H1 (cell line): ENCODE measurements at regions not wholly inside any gene's neighbourhood (a gene's known extent, or its start where the extent isn't known, plus 50 kb on each side); places are given as distances from the start of the nearest gene placed in this dataset.

Experiments used
- ASH2L ChIP-seq: fragments of 200-600, 300-600 bp; sonication (generic); IDR thresholded peaks from one replicate; pipeline ENCODE4 v1.7.1; 2017; ENCODE audit warnings: low read length
- BACH1 ChIP-seq: IDR thresholded peaks from 2 replicates; pipeline ENCODE4 v1.6.1; 2012; ENCODE audit warnings: low read length, improper control_type of control experiment
- BRCA1 ChIP-seq: IDR thresholded peaks from 2 replicates; pipeline ENCODE4 v1.6.1; 2012; ENCODE audit warnings: low read depth, low read length, improper control_type of control experiment
- CEBPB ChIP-seq: IDR thresholded peaks from 2 replicates; pipeline ENCODE4 v1.6.1; 2012; ENCODE audit warnings: low read depth, low read length
- HDAC6 ChIP-seq: IDR thresholded peaks from one replicate; pipeline ENCODE4 v1.7.1; 2012; ENCODE audit warnings: low read depth, mild to moderate bottlenecking, inconsistent platforms, low read length, moderate library complexity
- POLR2A ChIP-seq, 2 experiments: IDR thresholded peaks; 1 replicate in 1 of 2; 2 replicates in 1 of 2; pipeline ENCODE4 v1.6.1; 2011; ENCODE audit warnings: low read depth in 2 of 2, low read length in 2 of 2, mild to moderate bottlenecking in 2 of 2; ENCODE audit errors: control extremely low read depth in 1 of 2
- POLR2AphosphoS5 ChIP-seq: IDR thresholded peaks from 2 replicates; pipeline ENCODE4 v1.6.1; 2011; ENCODE audit warnings: low read depth, low read length
- TBP ChIP-seq: IDR thresholded peaks from 2 replicates; pipeline ENCODE4 v1.6.1; 2011; ENCODE audit warnings: low read depth, low read length, improper control_type of control experiment
- TF ChIP-seq, protein P1 (sequence below), 3 experiments: IDR thresholded peaks; 1 replicate in 2 of 3; 2 replicates in 1 of 3; pipeline versions ENCODE4 v1.5.1 to v1.6.1; 2011; ENCODE audit warnings: low read length in 3 of 3, mild to moderate bottlenecking in 3 of 3, inconsistent platforms in 2 of 3, low read depth in 1 of 3, moderate library complexity in 1 of 3; ENCODE audit not compliant: insufficient read depth in 1 of 3; ENCODE audit errors: control extremely low read depth in 1 of 3

DNA sequence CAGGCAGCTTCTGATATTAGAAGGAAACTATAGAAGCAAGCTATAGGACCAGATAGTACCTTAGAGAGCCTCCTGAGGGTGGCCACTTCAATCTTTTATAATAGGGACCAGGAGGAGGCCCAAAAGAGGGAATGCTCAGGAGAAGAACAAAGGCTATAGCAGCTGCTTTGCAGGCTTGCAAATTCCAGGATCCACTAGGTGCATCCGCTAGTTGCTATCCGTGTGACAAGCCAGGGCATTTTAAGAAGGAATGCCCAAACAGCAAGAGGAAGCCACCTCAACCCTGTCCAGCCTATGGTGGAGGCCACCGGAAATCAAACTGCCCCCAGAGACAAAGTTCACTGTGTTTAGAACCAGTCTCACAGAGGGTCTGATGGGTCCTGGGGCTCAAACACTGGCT, 192.6 kb upstream of the KIF2B start:
- TF ChIP-seq ASH2L: no peak
- TF ChIP-seq POLR2A (IDR thresholded peaks at IDR 0.05; ENCODE audit: control extremely low read depth in 1 of 2, low read depth in 2 of 2, low read length in 2 of 2): no peak
- TF ChIP-seq CEBPB: no peak
- no peak for TF ChIP-seq POLR2AphosphoS5
- TF ChIP-seq BRCA1: no peak
- TF ChIP-seq, protein P1, sequence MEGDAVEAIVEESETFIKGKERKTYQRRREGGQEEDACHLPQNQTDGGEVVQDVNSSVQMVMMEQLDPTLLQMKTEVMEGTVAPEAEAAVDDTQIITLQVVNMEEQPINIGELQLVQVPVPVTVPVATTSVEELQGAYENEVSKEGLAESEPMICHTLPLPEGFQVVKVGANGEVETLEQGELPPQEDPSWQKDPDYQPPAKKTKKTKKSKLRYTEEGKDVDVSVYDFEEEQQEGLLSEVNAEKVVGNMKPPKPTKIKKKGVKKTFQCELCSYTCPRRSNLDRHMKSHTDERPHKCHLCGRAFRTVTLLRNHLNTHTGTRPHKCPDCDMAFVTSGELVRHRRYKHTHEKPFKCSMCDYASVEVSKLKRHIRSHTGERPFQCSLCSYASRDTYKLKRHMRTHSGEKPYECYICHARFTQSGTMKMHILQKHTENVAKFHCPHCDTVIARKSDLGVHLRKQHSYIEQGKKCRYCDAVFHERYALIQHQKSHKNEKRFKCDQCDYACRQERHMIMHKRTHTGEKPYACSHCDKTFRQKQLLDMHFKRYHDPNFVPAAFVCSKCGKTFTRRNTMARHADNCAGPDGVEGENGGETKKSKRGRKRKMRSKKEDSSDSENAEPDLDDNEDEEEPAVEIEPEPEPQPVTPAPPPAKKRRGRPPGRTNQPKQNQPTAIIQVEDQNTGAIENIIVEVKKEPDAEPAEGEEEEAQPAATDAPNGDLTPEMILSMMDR (IDR thresholded peaks at IDR 0.05; ENCODE audit: control extremely low read depth in 1 of 3, insufficient read depth in 1 of 3, low read depth in 1 of 3, low read length in 3 of 3): no peak
- TF ChIP-seq BACH1: no peak
- no peak for TF ChIP-seq HDAC6
- TF ChIP-seq TBP: no peak
